Transverse colon (tissue), 4 donors: ENCODE measurements at regions not wholly inside any gene's neighbourhood (a gene's known extent, or its start where the extent isn't known, plus 50 kb on each side); places are given as distances from the start of the nearest gene placed in this dataset.

Experiments used
- DNase-seq: peaks from one replicate; pipeline ENCODE4 v3.0.0-alpha.2; 2019
- H3K27ac ChIP-seq, 4 donors: fragments of 200-600 bp; sonication (generic); 2 replicates each; pipeline ENCODE4 v1.5.1; 2016 to 2018; ENCODE audit warnings: inconsistent platforms in 4 of 4
- H3K27me3 ChIP-seq: fragments of 200-600 bp; sonication (generic); 2 replicates; pipeline ENCODE4 v1.5.1; 2017; ENCODE audit warnings: inconsistent platforms
- H3K36me3 ChIP-seq, 4 donors: fragments of 200-600 bp; sonication (generic); 2 replicates each; pipeline ENCODE4 v1.5.1; 2017 to 2019; ENCODE audit warnings: inconsistent platforms in 4 of 4
- H3K4me1 ChIP-seq, 4 donors: fragments of 200-600 bp; sonication (generic); 2 replicates each; pipeline ENCODE4 v1.5.1; 2017 to 2020; ENCODE audit warnings: inconsistent platforms in 4 of 4
- H3K4me3 ChIP-seq, 4 donors: fragments of 200-600 bp; sonication (generic); 1 replicate in 1 of 4; 2 replicates in 3 of 4; pipeline versions ENCODE4 v1.5.1 to v1.6.1; 2017 to 2019; ENCODE audit warnings: inconsistent platforms in 4 of 4
- H3K9me3 ChIP-seq, 2 donors: fragments of 200-600 bp; sonication (generic); 2 replicates each; pipeline ENCODE4 v1.5.1; 2017 to 2019; ENCODE audit warnings: inconsistent platforms in 2 of 2
- EP300 ChIP-seq: sonication (generic); formaldehyde crosslinking; IDR thresholded peaks from one replicate; pipeline ENCODE4 v1.6.1; 2017; ENCODE audit warnings: antibody characterized with exemption, low read depth
- POLR2A ChIP-seq: fragments of 450-650 bp; IDR thresholded peaks from one replicate; pipeline ENCODE4 v1.6.1; 2016; ENCODE audit warnings: antibody characterized with exemption, mild to moderate bottlenecking, moderate library complexity
- POLR2AphosphoS5 ChIP-seq, 3 donors: sonication (generic); formaldehyde crosslinking; IDR thresholded peaks; one replicate each; pipeline ENCODE4 v1.6.1; 2016; ENCODE audit warnings: antibody characterized with exemption in 3 of 3
- WGBS, 2 donors: methylation state at CpG; one replicate each; pipeline ENCODE4 v1.1.5; 2018; ENCODE audit warnings: low coverage in 1 of 2; 5-methylcytosine and 5-hydroxymethylcytosine counted together
- in situ Hi-C, 4 donors: fragments of 200-750 bp; cut with MboI; loops; one replicate each; pipeline versions ENCODE4 v1.15.0 to v1.15.1; 2017; ENCODE audit warnings: low sequenced_read_pairs in 3 of 4, low pct_ligation_motif_present in 1 of 4, low pct_unique_long_range_greater_than_20kb in 1 of 4
- intact Hi-C: fragments of 100-400 bp; cut with DNase I; formaldehyde crosslinking; loops from one replicate; pipeline ENCODE4 v1.15.1; 2023; ENCODE audit warnings: low total_unique reads
- TF ChIP-seq, protein P1 (sequence below), 5 experiments: fragments of 200-600 bp in 3 of 5; fragments of 450-650 bp in 2 of 5; sonication (generic) in 3 of 5; IDR thresholded peaks; 1 replicate in 2 of 5; 2 replicates in 3 of 5; pipeline ENCODE4 v1.5.1; 2016 to 2017; ENCODE audit warnings: antibody characterized with exemption in 5 of 5, inconsistent platforms in 3 of 5, mild to moderate bottlenecking in 2 of 5, moderate library complexity in 1 of 5

DNA sequence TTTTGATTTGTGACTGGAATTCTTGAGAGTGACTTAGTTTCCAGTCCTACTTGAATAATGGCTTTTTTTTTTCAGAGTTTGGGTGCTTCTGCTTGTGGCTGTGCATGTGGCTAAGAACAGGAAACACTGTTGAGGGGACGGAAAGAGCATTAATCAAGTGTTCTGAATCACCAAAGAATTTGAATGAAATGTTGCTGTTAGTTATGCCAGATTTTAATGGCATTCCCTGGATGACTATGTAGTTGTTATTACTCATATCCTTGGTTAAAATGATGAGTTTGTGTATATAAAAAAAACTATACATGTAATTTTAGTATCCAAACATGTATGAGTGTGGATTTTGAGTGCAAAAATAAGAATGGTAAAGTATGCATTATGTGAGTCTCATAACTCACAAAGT, 347.9 kb downstream of the BCAT1 start:
- TF ChIP-seq, protein P1, sequence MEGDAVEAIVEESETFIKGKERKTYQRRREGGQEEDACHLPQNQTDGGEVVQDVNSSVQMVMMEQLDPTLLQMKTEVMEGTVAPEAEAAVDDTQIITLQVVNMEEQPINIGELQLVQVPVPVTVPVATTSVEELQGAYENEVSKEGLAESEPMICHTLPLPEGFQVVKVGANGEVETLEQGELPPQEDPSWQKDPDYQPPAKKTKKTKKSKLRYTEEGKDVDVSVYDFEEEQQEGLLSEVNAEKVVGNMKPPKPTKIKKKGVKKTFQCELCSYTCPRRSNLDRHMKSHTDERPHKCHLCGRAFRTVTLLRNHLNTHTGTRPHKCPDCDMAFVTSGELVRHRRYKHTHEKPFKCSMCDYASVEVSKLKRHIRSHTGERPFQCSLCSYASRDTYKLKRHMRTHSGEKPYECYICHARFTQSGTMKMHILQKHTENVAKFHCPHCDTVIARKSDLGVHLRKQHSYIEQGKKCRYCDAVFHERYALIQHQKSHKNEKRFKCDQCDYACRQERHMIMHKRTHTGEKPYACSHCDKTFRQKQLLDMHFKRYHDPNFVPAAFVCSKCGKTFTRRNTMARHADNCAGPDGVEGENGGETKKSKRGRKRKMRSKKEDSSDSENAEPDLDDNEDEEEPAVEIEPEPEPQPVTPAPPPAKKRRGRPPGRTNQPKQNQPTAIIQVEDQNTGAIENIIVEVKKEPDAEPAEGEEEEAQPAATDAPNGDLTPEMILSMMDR (IDR thresholded peaks at IDR 0.05): no peak
- TF ChIP-seq POLR2AphosphoS5 (IDR thresholded peaks at IDR 0.05) (no peak), POLR2A (no peak), EP300 (no peak)
- Histone ChIP-seq H3K9me3 (no peaks in the 10 kb centered on the region), H3K4me1 (no peaks in the 10 kb centered on the region), H3K36me3 (no peaks in the 10 kb centered on the region), H3K27me3 (no peaks in the 10 kb centered on the region), H3K27ac (no peak overlapping the region), H3K4me3 (no peak overlapping the region)
- in situ Hi-C loops (no loop called here), intact Hi-C loops (no loop called here)
- no peak for DNase-seq
- WGBS, 2 donors: 39 to 83% methylated on average over 1 of the region's 1 CpG

DNA sequence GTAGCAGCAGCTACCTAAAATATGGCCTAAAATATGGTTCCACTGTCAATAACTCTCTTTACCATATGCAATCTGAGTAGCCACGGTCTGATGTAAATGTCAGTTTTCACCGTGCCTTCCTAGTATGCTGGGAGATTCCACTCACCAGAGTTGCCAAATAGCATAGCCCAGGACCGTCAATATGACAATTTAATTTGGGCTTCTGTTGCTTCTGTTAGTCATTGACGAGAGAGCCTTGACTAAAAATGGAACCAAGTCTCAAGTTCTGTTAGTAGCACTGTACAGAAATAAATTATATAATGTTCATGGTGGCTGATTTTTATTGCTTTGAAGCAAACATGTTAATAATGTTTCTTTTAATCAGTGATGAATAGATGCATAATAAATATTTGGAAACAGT, 348.4 kb downstream of the BCAT1 start:
- TF ChIP-seq POLR2AphosphoS5 (IDR thresholded peaks at IDR 0.05) (no peak), EP300 (no peak)
- intact Hi-C loops: no loop called here
- H3K27ac ChIP-seq: no peak overlapping the region
- in situ Hi-C loops: no loop called here
- no peaks in the 10 kb centered on the region for H3K4me1 ChIP-seq
- H3K4me3 ChIP-seq: no peak overlapping the region
- no peaks in the 10 kb centered on the region for H3K27me3 ChIP-seq
- no peaks in the 10 kb centered on the region for H3K9me3 ChIP-seq
- DNase-seq: no peak
- WGBS, 2 donors: 64 to 71% methylated on average over 4 of the region's 4 CpGs
- no peaks in the 10 kb centered on the region for H3K36me3 ChIP-seq

DNA sequence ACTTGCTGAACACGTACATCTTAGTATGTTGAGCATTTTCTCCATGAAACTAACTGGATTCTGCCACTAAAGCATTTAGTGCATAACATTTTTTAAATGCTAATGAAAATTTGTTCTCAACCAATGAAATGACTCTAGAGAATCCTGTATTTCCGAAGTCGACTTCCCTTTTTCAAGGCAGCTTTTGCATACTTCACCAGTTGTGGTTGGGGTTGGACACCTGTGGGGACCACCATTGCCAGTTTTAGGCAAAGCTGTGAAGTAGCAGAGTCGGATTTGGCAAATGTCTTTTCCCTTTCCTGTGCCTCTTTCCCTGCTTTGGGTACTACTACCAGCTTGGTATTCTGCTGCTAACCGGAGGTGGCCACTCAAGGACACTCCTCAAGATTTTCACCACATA, 349.2 kb downstream of the BCAT1 start:
- intact Hi-C loops: no loop called here

DNA sequence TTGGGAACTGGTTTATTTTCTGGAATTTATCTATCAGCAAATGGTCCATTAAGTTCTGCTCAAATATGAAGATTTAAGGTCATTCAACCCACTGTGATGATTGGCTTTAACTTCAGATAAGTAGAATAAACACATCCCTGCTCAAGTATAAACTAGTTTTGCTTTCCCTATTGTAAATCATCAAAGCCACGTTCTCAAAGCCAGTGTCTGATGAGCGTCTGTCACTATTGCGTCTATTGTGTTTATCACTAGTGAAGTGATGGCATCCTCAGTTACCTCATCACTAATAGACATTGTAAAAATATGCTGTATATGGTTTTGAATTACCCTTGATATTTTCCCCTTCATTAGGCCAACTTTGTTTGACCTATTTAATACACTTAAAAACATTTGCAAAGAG, 351.3 kb downstream of the BCAT1 start:
- no peaks in the 10 kb centered on the region for H3K36me3 ChIP-seq
- H3K27me3 ChIP-seq: no peaks in the 10 kb centered on the region
- H3K4me3 ChIP-seq: no peak overlapping the region
- in situ Hi-C loops: loop anchor here in 1 of 4 donors (25.0 kb wide), 1 partner anchor 1385 kb away; no protein-coding TSS in a partner anchor
- TF ChIP-seq POLR2AphosphoS5 (IDR thresholded peaks at IDR 0.05) (no peak), EP300 (no peak), POLR2A (no peak)
- TF ChIP-seq, protein P1 (IDR thresholded peaks at IDR 0.05): no peak
- no peak for DNase-seq
- intact Hi-C loops: no loop called here
- no peak overlapping the region for H3K27ac ChIP-seq
- no peaks in the 10 kb centered on the region for H3K4me1 ChIP-seq
- no peaks in the 10 kb centered on the region for H3K9me3 ChIP-seq
- 50 to 62% methylated on average over 1 to 3 of the region's 3 CpGs for WGBS, 2 donors

More for the DNA sequence above, 349.2 kb downstream of the BCAT1 start:
- no peaks in the 10 kb centered on the region for H3K9me3 ChIP-seq
- no peaks in the 10 kb centered on the region for H3K36me3 ChIP-seq
- 64 to 65% methylated on average over 5 of the region's 5 CpGs for WGBS, 2 donors
- H3K4me3 ChIP-seq: no peak overlapping the region
- in situ Hi-C loops: loop anchor here in 1 of 4 donors (25.0 kb wide), 1 partner anchor 1387 kb away; no protein-coding TSS in a partner anchor
- no peak for DNase-seq
- no peak for TF ChIP-seq EP300
- no peak for TF ChIP-seq POLR2AphosphoS5 (IDR thresholded peaks at IDR 0.05)
- TF ChIP-seq, protein P1 (IDR thresholded peaks at IDR 0.05): no peak
- no peak for TF ChIP-seq POLR2A
- no peaks in the 10 kb centered on the region for H3K4me1 ChIP-seq
- no peaks in the 10 kb centered on the region for H3K27me3 ChIP-seq
- no peak overlapping the region for H3K27ac ChIP-seq
